Adrenal gland (tissue), 9 donors: ENCODE measurements at regions not wholly inside any gene's neighbourhood (a gene's known extent, or its start where the extent isn't known, plus 50 kb on each side); places are given as distances from the start of the nearest gene placed in this dataset.

Source experiments
- DNase-seq, 7 donors: peaks; one replicate each; pipeline ENCODE4 v3.0.0-alpha.2; 2019 to 2020
- H3K27ac ChIP-seq, 5 donors: fragments of 200-600 bp; sonication (generic) in 4 of 5; 1 replicate in 3 of 5; 2 replicates in 2 of 5; pipeline versions ENCODE4 v1.5.1 to v1.8.0; 2016 to 2020; ENCODE audit warnings: mild to moderate bottlenecking in 1 of 5
- H3K27me3 ChIP-seq: fragments of 200-600 bp; 2 replicates; pipeline ENCODE4 v1.8.0; 2021
- H3K36me3 ChIP-seq, 2 donors: fragments of 200-600 bp; replicated peaks in 1 of 2; 1 replicate in 1 of 2; 2 replicates in 1 of 2; pipeline versions ENCODE4 v1.5.1 to v1.8.0; 2018 to 2022
- H3K4me1 ChIP-seq, 2 donors: fragments of 200-600 bp; replicated peaks in 1 of 2; 1 replicate in 1 of 2; 2 replicates in 1 of 2; pipeline versions ENCODE4 v1.5.1 to v1.8.0; 2018 to 2021
- H3K4me3 ChIP-seq, 4 donors: fragments of 200-600 bp; sonication (generic) in 3 of 4; one replicate each; pipeline ENCODE4 v1.5.1; 2016 to 2018
- H3K9me3 ChIP-seq, 3 donors: fragments of 200-600 bp; sonication (generic) in 1 of 3; replicated peaks in 1 of 3; 1 replicate in 2 of 3; 2 replicates in 1 of 3; pipeline versions ENCODE4 v1.5.1 to v1.8.0; 2016 to 2021
- POLR2A ChIP-seq, 2 donors: fragments of 450-650 bp; IDR thresholded peaks; one replicate each; pipeline ENCODE4 v1.6.1; 2017; ENCODE audit warnings: antibody characterized with exemption in 2 of 2, mild to moderate bottlenecking in 2 of 2, moderate library complexity in 1 of 2
- WGBS, 4 donors: extraction: QIAGEN DNeasy Blood & Tissue Kit in 2 of 4; methylation state at CpG; one replicate each; pipeline versions ENCODE4 v1.1.5 to v1.1.7; 2013 to 2017; 5-methylcytosine and 5-hydroxymethylcytosine counted together
- intact Hi-C, 2 donors: fragments of 100-400 bp; cut with DNase I; formaldehyde crosslinking; loops; one replicate each; pipeline versions ENCODE4 v1.14.1 to v1.15.0; 2022 to 2023
- TF ChIP-seq, protein P1 (sequence below), 6 experiments: fragments of 450-650 bp in 4 of 6; fragments of 200-600 bp in 2 of 6; sonication (generic) in 1 of 6; IDR thresholded peaks; 1 replicate in 5 of 6; 2 replicates in 1 of 6; pipeline versions ENCODE4 v1.5.1 to v1.8.0; 2016 to 2021; ENCODE audit warnings: antibody characterized with exemption in 6 of 6, mild to moderate bottlenecking in 2 of 6, moderate library complexity in 1 of 6
- donor health status: healthy with polysubstance abuse.
- donor health status: Bipolar disorder and iron deficiency.
- donor health status: DM: yes; HTN: yes; CAD: no.
- donor health status: DM: no; HTN: no; CAD: no.
- donor health status: DM: no; HTN: no; CAD: no.

DNA sequence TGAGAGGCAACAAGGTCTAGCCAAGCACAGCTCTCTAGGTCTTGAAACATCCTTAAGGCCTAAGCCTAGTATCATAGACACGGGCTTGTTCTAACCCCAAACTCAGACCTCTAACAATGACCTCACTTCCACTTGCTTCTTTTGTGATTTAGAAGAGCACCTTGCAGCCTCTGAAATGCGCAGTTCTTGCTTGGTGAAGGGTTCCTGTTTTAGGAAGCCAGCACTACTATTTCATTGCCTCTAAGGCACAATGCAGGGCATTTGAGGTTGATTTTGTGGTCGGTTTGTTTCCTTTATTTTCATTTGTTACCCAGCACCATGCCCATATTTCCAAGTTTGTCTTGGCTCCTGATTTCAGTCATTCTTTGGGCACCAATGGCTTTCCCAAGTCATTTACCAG is 117.0 kb upstream of the CYP1B1 start:
- Histone ChIP-seq H3K27ac (no peak overlapping the region), H3K36me3 (no peaks in the 10 kb centered on the region), H3K4me1 (peaks cover 0 to 5% of the 10 kb centered on the region in 2 donors), H3K9me3 (no peaks in the 10 kb centered on the region), H3K27me3 (no peaks in the 10 kb centered on the region), H3K4me3 (no peak overlapping the region)
- TF ChIP-seq POLR2A (IDR thresholded peaks at IDR 0.05): no peak
- TF ChIP-seq, protein P1, sequence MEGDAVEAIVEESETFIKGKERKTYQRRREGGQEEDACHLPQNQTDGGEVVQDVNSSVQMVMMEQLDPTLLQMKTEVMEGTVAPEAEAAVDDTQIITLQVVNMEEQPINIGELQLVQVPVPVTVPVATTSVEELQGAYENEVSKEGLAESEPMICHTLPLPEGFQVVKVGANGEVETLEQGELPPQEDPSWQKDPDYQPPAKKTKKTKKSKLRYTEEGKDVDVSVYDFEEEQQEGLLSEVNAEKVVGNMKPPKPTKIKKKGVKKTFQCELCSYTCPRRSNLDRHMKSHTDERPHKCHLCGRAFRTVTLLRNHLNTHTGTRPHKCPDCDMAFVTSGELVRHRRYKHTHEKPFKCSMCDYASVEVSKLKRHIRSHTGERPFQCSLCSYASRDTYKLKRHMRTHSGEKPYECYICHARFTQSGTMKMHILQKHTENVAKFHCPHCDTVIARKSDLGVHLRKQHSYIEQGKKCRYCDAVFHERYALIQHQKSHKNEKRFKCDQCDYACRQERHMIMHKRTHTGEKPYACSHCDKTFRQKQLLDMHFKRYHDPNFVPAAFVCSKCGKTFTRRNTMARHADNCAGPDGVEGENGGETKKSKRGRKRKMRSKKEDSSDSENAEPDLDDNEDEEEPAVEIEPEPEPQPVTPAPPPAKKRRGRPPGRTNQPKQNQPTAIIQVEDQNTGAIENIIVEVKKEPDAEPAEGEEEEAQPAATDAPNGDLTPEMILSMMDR (IDR thresholded peaks at IDR 0.05): no peak
- 73 to 85% (median 82%) methylated on average over 3 of the region's 3 CpGs for WGBS, 4 donors
- intact Hi-C loops: no loop called here
- no peak for DNase-seq

DNA sequence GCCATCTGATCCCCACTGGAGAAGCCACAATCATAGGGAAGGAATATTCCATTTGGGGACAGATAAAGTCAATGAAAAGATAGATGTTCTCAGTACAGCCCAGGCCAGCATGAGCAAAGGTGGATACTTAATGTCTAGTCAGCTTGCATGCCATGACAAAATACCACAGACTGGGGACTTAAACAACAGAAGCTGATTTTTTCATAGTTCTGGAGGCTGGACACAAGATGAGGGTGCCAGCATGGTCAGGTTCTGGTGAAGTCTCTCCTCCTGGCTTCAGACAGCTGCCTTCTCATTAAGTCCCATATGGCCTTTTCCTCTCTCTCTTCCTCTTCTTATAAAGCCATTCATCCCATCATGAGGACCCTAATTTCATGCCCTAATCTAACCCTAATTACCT is 116.1 kb upstream of the CYP1B1 start:
- H3K4me3 ChIP-seq: no peak overlapping the region
- H3K36me3 ChIP-seq: no peaks in the 10 kb centered on the region
- no peaks in the 10 kb centered on the region for H3K9me3 ChIP-seq
- no peak for DNase-seq
- TF ChIP-seq, protein P1 (IDR thresholded peaks at IDR 0.05): no peak
- TF ChIP-seq POLR2A (IDR thresholded peaks at IDR 0.05): no peak
- intact Hi-C loops: no loop called here
- H3K27me3 ChIP-seq: no peaks in the 10 kb centered on the region
- H3K27ac ChIP-seq: no peak overlapping the region
- H3K4me1 ChIP-seq: peaks cover 0 to 8% of the 10 kb centered on the region in 2 donors

DNA sequence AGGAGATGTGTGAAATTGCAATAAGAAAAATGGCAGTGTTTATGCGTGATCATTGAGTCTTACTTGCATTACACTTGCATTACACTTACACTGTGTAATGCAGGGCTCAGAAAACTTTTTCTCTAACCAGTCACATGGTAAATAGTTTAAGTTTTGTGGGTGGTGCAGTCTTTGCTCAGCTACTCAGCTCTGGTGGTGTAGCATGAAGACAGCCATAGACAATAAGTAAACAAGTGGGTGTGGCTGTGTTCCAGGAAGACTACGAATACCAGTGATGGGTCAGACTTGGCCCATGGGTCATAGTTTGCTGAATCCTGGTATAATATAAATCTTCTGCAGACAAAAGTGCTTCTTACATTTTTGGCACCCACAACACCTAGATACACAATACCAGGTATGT is 115.6 kb upstream of the CYP1B1 start:
- intact Hi-C loops: no loop called here
- no peaks in the 10 kb centered on the region for H3K27me3 ChIP-seq
- 86 to 93% (median 89%) methylated on average over 2 of the region's 2 CpGs for WGBS, 4 donors
- no peak overlapping the region for H3K27ac ChIP-seq
- no peaks in the 10 kb centered on the region for H3K9me3 ChIP-seq
- no peak overlapping the region for H3K4me3 ChIP-seq
- no peak for TF ChIP-seq POLR2A (IDR thresholded peaks at IDR 0.05)
- TF ChIP-seq, protein P1 (IDR thresholded peaks at IDR 0.05): no peak
- no peaks in the 10 kb centered on the region for H3K36me3 ChIP-seq
- no peak for DNase-seq
- peaks cover 0 to 8% of the 10 kb centered on the region in 2 donors for H3K4me1 ChIP-seq

DNA sequence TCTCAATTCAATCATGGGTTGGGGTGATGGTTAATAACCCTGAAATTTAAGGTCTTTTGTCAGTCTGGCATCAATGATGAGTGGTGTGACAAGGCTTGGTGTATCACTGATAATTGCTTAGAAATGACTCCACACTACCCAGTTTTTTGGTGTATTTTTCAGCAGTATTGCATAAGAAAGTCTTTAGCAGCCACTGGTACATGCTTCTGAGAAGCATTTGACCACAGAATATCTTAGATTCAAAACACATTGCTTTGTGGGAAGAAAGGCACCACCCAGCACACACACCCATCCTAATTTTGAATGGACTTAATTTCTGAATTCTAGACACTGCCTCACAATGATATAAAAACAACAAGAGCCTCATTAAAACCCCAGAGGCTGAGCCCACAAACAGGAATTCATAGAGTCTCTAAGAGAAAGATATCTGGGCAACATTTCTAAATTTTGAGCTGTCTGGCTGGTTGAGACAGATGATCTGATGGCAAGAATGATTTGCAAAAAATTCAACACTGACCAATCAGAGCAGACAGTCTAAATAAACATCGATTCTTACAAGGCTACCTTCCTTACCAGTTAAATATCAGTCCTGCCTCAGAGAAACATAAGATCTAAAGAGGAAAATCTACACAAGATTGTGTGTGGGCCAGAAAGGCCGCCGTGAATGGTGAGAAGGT is 114.7 kb upstream of the CYP1B1 start:
- no peaks in the 10 kb centered on the region for H3K9me3 ChIP-seq
- H3K36me3 ChIP-seq: no peaks in the 10 kb centered on the region
- 90 to 93% (median 91%) methylated on average over 3 of the region's 3 CpGs for WGBS, 4 donors
- intact Hi-C loops: no loop called here
- H3K27me3 ChIP-seq: no peaks in the 10 kb centered on the region
- H3K4me1 ChIP-seq: peaks cover 0 to 8% of the 10 kb centered on the region in 2 donors
- no peak overlapping the region for H3K4me3 ChIP-seq
- no peak for DNase-seq
- TF ChIP-seq, protein P1 (IDR thresholded peaks at IDR 0.05): no peak
- TF ChIP-seq POLR2A (IDR thresholded peaks at IDR 0.05): no peak
- H3K27ac ChIP-seq: no peak overlapping the region
